Fibroblast of lung (primary cell): ENCODE measurements at regions not wholly inside any gene's neighbourhood (a gene's known extent, or its start where the extent isn't known, plus 50 kb on each side); places are given as distances from the start of the nearest gene placed in this dataset.

ENCODE experiments used
- DNase-seq, 2 donors: peaks; one replicate each; pipeline versions ENCODE4 v3.0.0 to v3.0.0-alpha.2; 2010; ENCODE audit warnings: low read depth in 2 of 2
- H2AFZ ChIP-seq: 2 replicates; pipeline ENCODE4 v1.5.1; 2012; ENCODE audit warnings: low read length, control low read depth, inconsistent platforms
- H3K27ac ChIP-seq: 2 replicates; pipeline ENCODE4 v1.5.1; 2011; ENCODE audit warnings: low read length, control low read depth; ENCODE audit not compliant: insufficient read depth
- H3K27me3 ChIP-seq: 2 replicates; pipeline ENCODE4 v1.5.1; 2011; ENCODE audit warnings: mild to moderate bottlenecking, low read length; ENCODE audit not compliant: control insufficient read depth, insufficient read depth
- H3K36me3 ChIP-seq: 2 replicates; pipeline ENCODE4 v1.5.1; 2011; ENCODE audit warnings: low read length; ENCODE audit not compliant: control insufficient read depth, insufficient read depth
- H3K4me1 ChIP-seq: 2 replicates; pipeline ENCODE4 v1.5.1; 2011; ENCODE audit warnings: low read length; ENCODE audit not compliant: control insufficient read depth, insufficient read depth; ENCODE audit errors: extremely low read depth
- H3K4me2 ChIP-seq: 2 replicates; pipeline ENCODE4 v1.5.1; 2011; ENCODE audit warnings: low read length, control low read depth; ENCODE audit not compliant: insufficient read depth; ENCODE audit errors: extremely low read depth
- H3K4me3 ChIP-seq, 4 experiments: fragments of 200-600 bp in 1 of 4; sonication (generic) in 1 of 4; replicated peaks in 1 of 4; 2 replicates each; pipeline ENCODE4 v1.5.1; 2011 to 2016; ENCODE audit warnings: low read length in 4 of 4, low read depth in 3 of 4, mild to moderate bottlenecking in 3 of 4, control low read depth in 2 of 4, inconsistent platforms in 1 of 4, mixed read lengths in 1 of 4; ENCODE audit not compliant: insufficient read depth in 1 of 4; ENCODE audit errors: control extremely low read depth in 1 of 4
- H3K79me2 ChIP-seq: 2 replicates; pipeline ENCODE4 v1.5.1; 2012; ENCODE audit warnings: mild to moderate bottlenecking, low read length, inconsistent platforms; ENCODE audit not compliant: control insufficient read depth, insufficient read depth
- H3K9ac ChIP-seq: 2 replicates; pipeline ENCODE4 v1.5.1; 2011; ENCODE audit warnings: mild to moderate bottlenecking, low read length, control low read depth; ENCODE audit not compliant: insufficient read depth
- H3K9me3 ChIP-seq: 2 replicates; pipeline ENCODE4 v1.5.1; 2012; ENCODE audit warnings: low read depth, low read length; ENCODE audit not compliant: control insufficient read depth, insufficient read depth
- H4K20me1 ChIP-seq: 2 replicates; pipeline ENCODE4 v1.5.1; 2011; ENCODE audit warnings: low read length; ENCODE audit not compliant: control insufficient read depth, insufficient read depth; ENCODE audit errors: extremely low read depth
- CTCF ChIP-seq, 2 donors: IDR thresholded peaks in 1 of 2; conservative IDR thresholded peaks in 1 of 2; 1 replicate in 1 of 2; 2 replicates in 1 of 2; pipeline ENCODE4 v1.5.1; 2011 to 2012; ENCODE audit warnings: low read length in 2 of 2, control low read depth in 1 of 2, inconsistent platforms in 1 of 2, low read depth in 1 of 2, mild to moderate bottlenecking in 1 of 2
- EZH2 ChIP-seq: IDR thresholded peaks from 2 replicates; pipeline ENCODE4 v1.5.1; 2012; ENCODE audit warnings: low read length, control low read depth, mild to moderate bottlenecking; ENCODE audit errors: missing control alignments

DNA sequence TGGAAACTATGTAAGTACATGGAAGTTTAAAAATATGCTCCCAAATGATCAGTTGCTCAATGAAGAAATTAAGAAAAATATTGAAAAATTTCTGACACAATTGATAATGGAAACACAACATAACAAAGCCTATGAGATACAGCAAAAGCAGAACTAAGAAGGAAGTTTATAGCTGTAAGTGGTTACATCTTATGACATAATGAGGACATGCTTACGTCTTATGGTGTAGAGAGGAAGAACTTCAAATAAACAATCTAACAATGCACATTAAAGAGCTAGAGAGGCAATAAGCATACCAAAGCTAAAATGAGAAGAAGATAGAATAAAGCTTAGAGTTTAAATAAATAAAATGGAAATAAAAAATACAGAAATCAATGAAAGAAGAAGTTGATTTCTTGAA, 50.0 kb upstream of the CEACAM21 start:
- no peaks in the 10 kb centered on the region for H3K36me3 ChIP-seq
- H3K9me3 ChIP-seq = no peaks in the 10 kb centered on the region
- DNase-seq = no peak
- no peak overlapping the region for H3K9ac ChIP-seq
- H3K27me3 ChIP-seq = peaks cover 6% of the 10 kb centered on the region
- no peak overlapping the region for H3K4me2 ChIP-seq
- H4K20me1 ChIP-seq = no peaks in the 10 kb centered on the region
- H3K4me1 ChIP-seq = no peaks in the 10 kb centered on the region
- H3K4me3 ChIP-seq = no peak overlapping the region
- no peak overlapping the region for H2AFZ ChIP-seq
- H3K27ac ChIP-seq = no peak overlapping the region
- TF ChIP-seq EZH2 (no peak), CTCF (conservative IDR thresholded peaks at IDR 0.05 in 1 of 2, IDR thresholded peaks at IDR 0.05 in 1 of 2; ENCODE audit: low read depth in 1 of 2, low read length in 2 of 2) (no peak)
- no peaks in the 10 kb centered on the region for H3K79me2 ChIP-seq
